Ovary (tissue), 3 donors: ENCODE measurements at regions not wholly inside any gene's neighbourhood (a gene's known extent, or its start where the extent isn't known, plus 50 kb on each side); places are given as distances from the start of the nearest gene placed in this dataset.
"Not testable (repeated sequence)": the region's sequence is repeated elsewhere in the genome, so short reads cannot be mapped to it uniquely, and the experiment has no call there.

Experiments used
- CTCF ChIP-seq, 3 donors: fragments of 450-650 bp in 2 of 3; fragments of 200-600 bp in 1 of 3; IDR thresholded peaks; one replicate each; pipeline versions ENCODE4 v1.5.1 to v1.8.0; 2016 to 2022; ENCODE audit warnings: antibody characterized with exemption in 3 of 3, mild to moderate bottlenecking in 1 of 3
- EP300 ChIP-seq: sonication (generic); formaldehyde crosslinking; IDR thresholded peaks from one replicate; pipeline ENCODE4 v1.6.1; 2017; ENCODE audit warnings: antibody characterized with exemption
- POLR2A ChIP-seq: fragments of 450-650 bp; IDR thresholded peaks from one replicate; pipeline ENCODE4 v1.6.1; 2017; ENCODE audit warnings: antibody characterized with exemption, mild to moderate bottlenecking, moderate library complexity
- donor health status: DM: no; HTN: no; CAD: no.

DNA sequence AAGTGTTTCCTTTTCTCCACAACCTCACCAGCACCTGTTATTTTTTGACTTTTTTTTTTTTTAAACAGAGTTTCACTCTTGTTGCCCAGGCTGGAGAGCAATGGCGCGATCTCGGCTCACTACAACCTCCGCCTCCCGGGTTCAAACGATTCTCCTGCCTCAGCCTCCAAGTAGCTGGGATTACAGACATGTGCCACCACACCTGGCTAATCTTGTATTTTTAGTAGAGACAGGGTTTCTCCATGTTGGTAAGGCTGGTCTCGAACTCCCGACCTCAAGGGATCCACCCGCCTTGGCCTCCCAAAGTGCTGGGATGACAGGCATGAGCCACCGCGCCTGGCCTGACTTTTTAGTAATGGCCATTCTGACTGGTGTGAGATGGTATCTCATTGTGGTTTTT lies 123.2 kb upstream of the CCND2 start:
- TF ChIP-seq EP300; CTCF (IDR thresholded peaks at IDR 0.05); POLR2A: not testable (repeated sequence)
